Gastroesophageal sphincter (tissue), 3 donors: ENCODE measurements at regions not wholly inside any gene's neighbourhood (a gene's known extent, or its start where the extent isn't known, plus 50 kb on each side); places are given as distances from the start of the nearest gene placed in this dataset.

Experiments used
- CTCF ChIP-seq, 4 experiments: fragments of 200-600 bp in 2 of 4; fragments of 450-650 bp in 2 of 4; sonication (generic) in 1 of 4; IDR thresholded peaks; one replicate each; pipeline ENCODE4 v1.5.1; 2017 to 2019; ENCODE audit warnings: antibody characterized with exemption in 4 of 4, mild to moderate bottlenecking in 2 of 4, moderate library complexity in 2 of 4
- POLR2A ChIP-seq, 2 donors: fragments of 450-650 bp; IDR thresholded peaks; one replicate each; pipeline ENCODE4 v1.6.1; 2017; ENCODE audit warnings: antibody characterized with exemption in 2 of 2, mild to moderate bottlenecking in 2 of 2, moderate library complexity in 1 of 2
- POLR2AphosphoS5 ChIP-seq: sonication (generic); formaldehyde crosslinking; IDR thresholded peaks from one replicate; pipeline ENCODE4 v1.6.1; 2017; ENCODE audit warnings: antibody characterized with exemption

- no peak for TF ChIP-seq CTCF (IDR thresholded peaks at IDR 0.05)
- TF ChIP-seq POLR2AphosphoS5: no peak
- no peak for TF ChIP-seq POLR2A (IDR thresholded peaks at IDR 0.05)
Measured at GRCh38 chr1:188826800-188827199, 1650.9 kb downstream of the BRINP3 start.
